ENCODE measurements at regions not wholly inside any gene's neighbourhood (a gene's known extent, or its start where the extent isn't known, plus 50 kb on each side); places are given as distances from the start of the nearest gene placed in this dataset.

DNA sequence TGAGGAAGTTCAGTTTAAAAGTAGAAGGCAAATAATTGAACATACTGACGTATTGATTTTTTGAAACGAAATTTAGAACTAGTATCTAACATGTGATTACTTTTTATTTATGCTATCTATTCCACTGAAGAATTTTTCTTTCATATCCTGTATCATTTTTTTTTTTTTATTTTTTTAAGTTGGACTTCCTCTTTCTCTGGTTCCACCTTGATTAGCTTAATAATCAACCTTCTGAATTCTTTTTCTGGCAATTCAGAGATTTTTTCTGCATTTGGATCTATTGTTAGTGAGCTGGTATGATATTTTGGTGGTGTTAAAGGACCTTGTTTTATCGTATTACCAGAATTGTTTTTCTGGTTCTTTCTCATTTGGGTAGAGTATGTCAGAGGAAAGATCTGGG, 411.2 kb downstream of the SOX11 start:
- H3K36me3 Mint-ChIP-seq (ENCODE audit: unreplicated experiment): no peaks in the 10 kb centered on the region

DNA sequence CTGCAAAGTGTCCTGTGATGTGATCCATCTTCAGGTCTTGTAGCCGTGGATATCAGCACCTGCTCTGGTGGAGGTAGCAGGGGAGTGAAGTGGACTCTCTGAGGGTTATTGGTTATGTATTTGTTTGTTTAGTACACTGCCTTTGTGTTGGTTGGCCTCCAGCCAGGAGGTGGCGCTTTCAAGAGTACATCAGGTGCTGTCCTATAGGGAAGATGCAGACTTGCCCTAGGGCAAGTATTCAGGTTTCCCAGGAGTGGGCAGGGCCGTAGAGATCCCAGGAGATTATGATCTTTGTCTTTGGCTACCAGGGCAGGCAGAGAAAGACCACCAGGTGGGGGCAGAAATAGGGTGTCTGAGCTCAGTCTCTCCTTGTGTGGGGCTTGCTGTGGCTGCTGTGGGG, 411.8 kb downstream of the SOX11 start:
- TF ChIP-seq, protein P1, sequence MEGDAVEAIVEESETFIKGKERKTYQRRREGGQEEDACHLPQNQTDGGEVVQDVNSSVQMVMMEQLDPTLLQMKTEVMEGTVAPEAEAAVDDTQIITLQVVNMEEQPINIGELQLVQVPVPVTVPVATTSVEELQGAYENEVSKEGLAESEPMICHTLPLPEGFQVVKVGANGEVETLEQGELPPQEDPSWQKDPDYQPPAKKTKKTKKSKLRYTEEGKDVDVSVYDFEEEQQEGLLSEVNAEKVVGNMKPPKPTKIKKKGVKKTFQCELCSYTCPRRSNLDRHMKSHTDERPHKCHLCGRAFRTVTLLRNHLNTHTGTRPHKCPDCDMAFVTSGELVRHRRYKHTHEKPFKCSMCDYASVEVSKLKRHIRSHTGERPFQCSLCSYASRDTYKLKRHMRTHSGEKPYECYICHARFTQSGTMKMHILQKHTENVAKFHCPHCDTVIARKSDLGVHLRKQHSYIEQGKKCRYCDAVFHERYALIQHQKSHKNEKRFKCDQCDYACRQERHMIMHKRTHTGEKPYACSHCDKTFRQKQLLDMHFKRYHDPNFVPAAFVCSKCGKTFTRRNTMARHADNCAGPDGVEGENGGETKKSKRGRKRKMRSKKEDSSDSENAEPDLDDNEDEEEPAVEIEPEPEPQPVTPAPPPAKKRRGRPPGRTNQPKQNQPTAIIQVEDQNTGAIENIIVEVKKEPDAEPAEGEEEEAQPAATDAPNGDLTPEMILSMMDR (IDR thresholded peaks at IDR 0.05): no peak
- Mint-ChIP-seq H3K27ac (ENCODE audit: unreplicated experiment) (no peak overlapping the region), H3K4me3 (ENCODE audit: unreplicated experiment) (no peak overlapping the region), H3K36me3 (ENCODE audit: unreplicated experiment) (no peaks in the 10 kb centered on the region), H3K4me1 (ENCODE audit: unreplicated experiment) (no peaks in the 10 kb centered on the region), H3K27me3 (ENCODE audit: unreplicated experiment) (peaks cover 3% of the 10 kb centered on the region), H3K9me3 (ENCODE audit: unreplicated experiment) (no peaks in the 10 kb centered on the region)
- DNase-seq (ENCODE audit: extremely low spot score, unreplicated experiment): no peak

More for the DNA sequence above, 411.2 kb downstream of the SOX11 start:
- H3K4me3 Mint-ChIP-seq (ENCODE audit: unreplicated experiment): no peak overlapping the region
- TF ChIP-seq, protein P1 (IDR thresholded peaks at IDR 0.05): no peak
- no peaks in the 10 kb centered on the region for H3K4me1 Mint-ChIP-seq (ENCODE audit: unreplicated experiment)
- H3K27me3 Mint-ChIP-seq (ENCODE audit: unreplicated experiment): peaks cover 3% of the 10 kb centered on the region
- no peaks in the 10 kb centered on the region for H3K9me3 Mint-ChIP-seq (ENCODE audit: unreplicated experiment)
- no peak for DNase-seq (ENCODE audit: extremely low spot score, unreplicated experiment)
- no peak overlapping the region for H3K27ac Mint-ChIP-seq (ENCODE audit: unreplicated experiment)

DNA sequence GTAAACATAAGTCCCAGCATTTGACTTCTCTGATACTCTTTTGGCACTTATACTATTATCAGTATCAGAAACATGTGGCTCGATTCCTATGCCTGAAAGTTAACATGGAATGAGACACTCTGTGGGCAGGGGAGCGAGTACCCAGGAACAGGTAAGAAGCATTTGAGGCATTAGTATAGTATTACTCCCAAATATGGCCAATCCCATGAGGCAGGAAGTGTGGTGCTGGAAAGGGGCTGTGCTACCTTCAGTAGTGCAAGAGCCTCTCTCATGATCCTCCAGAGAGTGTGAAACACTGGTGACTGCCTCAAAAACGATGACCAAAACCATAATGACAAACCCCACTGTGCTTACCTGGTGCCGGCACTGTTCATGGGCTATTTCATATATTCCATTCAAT, 415.1 kb downstream of the SOX11 start:
- no peak for DNase-seq (ENCODE audit: extremely low spot score, unreplicated experiment)
- Mint-ChIP-seq H3K4me3 (ENCODE audit: unreplicated experiment) (no peak overlapping the region), H3K36me3 (ENCODE audit: unreplicated experiment) (no peaks in the 10 kb centered on the region), H3K9me3 (ENCODE audit: unreplicated experiment) (no peaks in the 10 kb centered on the region), H3K4me1 (ENCODE audit: unreplicated experiment) (no peaks in the 10 kb centered on the region), H3K27me3 (ENCODE audit: unreplicated experiment) (peaks cover 5% of the 10 kb centered on the region), H3K27ac (ENCODE audit: unreplicated experiment) (no peak overlapping the region)
- TF ChIP-seq, protein P1 (IDR thresholded peaks at IDR 0.05): no peak

DNA sequence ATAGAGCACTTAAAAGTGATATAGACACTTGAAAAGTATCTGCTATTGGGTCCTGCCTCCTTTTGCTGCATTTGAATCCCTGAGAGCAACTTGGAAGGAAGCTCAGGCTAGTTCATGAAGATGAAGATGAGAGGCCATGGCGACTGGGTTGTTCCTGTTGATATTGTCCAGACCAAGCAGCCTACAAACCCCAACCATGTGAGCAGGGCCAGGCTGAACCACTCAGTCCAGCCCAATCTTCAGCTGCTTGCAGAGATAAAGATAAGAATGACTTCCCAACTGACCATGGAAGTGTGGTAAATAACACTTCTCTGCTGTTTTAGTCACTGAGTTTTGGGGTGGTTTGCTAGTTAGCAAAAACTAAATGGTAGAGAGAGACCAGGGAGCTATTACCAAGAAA, 417.6 kb downstream of the SOX11 start:
- H3K27ac Mint-ChIP-seq (ENCODE audit: unreplicated experiment): no peak overlapping the region
- DNase-seq (ENCODE audit: extremely low spot score, unreplicated experiment): no peak
- no peak overlapping the region for H3K4me3 Mint-ChIP-seq (ENCODE audit: unreplicated experiment)
- H3K9me3 Mint-ChIP-seq (ENCODE audit: unreplicated experiment): no peaks in the 10 kb centered on the region
- H3K27me3 Mint-ChIP-seq (ENCODE audit: unreplicated experiment): peaks cover 9% of the 10 kb centered on the region
- no peaks in the 10 kb centered on the region for H3K36me3 Mint-ChIP-seq (ENCODE audit: unreplicated experiment)
- TF ChIP-seq, protein P1 (IDR thresholded peaks at IDR 0.05): no peak
- H3K4me1 Mint-ChIP-seq (ENCODE audit: unreplicated experiment): no peaks in the 10 kb centered on the region

DNA sequence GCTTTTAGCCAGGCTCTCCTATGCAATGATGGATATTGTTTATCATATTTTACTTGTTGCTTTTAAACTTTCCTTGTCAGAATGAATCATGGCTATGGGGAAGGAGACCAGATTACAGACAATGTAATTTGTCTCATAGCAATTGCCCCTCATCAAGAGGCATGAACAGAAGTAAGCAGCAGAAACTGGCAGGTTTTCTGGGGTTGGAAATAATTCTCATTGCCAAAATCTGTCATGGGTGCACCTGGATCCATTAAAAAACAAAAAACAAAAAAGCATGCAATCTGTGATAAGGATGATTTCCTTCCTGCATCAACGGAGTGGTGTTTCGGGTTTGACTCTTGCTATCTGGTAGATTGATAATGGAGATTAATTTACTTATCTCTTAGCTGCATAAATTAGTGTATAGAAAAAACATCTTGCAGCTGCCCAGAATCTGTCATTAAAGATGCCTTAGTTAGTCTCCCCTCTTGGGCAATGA, 419.6 kb downstream of the SOX11 start:
- H3K27ac Mint-ChIP-seq (ENCODE audit: unreplicated experiment): no peak overlapping the region
- no peak for DNase-seq (ENCODE audit: extremely low spot score, unreplicated experiment)
- H3K4me3 Mint-ChIP-seq (ENCODE audit: unreplicated experiment): no peak overlapping the region
- peaks cover 9% of the 10 kb centered on the region for H3K27me3 Mint-ChIP-seq (ENCODE audit: unreplicated experiment)
- H3K4me1 Mint-ChIP-seq (ENCODE audit: unreplicated experiment): no peaks in the 10 kb centered on the region
- H3K36me3 Mint-ChIP-seq (ENCODE audit: unreplicated experiment): no peaks in the 10 kb centered on the region
- no peaks in the 10 kb centered on the region for H3K9me3 Mint-ChIP-seq (ENCODE audit: unreplicated experiment)
- TF ChIP-seq, protein P1 (IDR thresholded peaks at IDR 0.05): no peak

Measured in osteocyte (in vitro differentiated cells).